MCF 10A (cell line): ENCODE measurements at regions not wholly inside any gene's neighbourhood (a gene's known extent, or its start where the extent isn't known, plus 50 kb on each side); places are given as distances from the start of the nearest gene placed in this dataset.
A peak's percentile ranks its signal among the peaks of the same experiment; 100 is the strongest.

ENCODE experiments used
- BruUV-seq: library from RNA; stranded (reverse); fragments of 400-500 nt; replicated peaks from 2 replicates; lab custom pipeline; 2021; lab: Mats Ljungman, UMichigan
- CTCF ChIA-PET: fragments of 300-600 bp; sonication (Branson Sonifier 250); formaldehyde crosslinking; extraction: SDS; loops from one replicate; lab custom pipeline; 2021; ENCODE audit warnings: antibody characterized with exemption, inconsistent platforms; lab: Yijun Ruan, JAX
- POLR2A ChIA-PET: fragments of 300-600, 350-650 bp; sonication (Branson Sonifier 250); formaldehyde crosslinking; extraction: SDS; loops from one replicate; lab custom pipeline; 2020; ENCODE audit warnings: antibody characterized with exemption, inconsistent platforms; lab: Yijun Ruan, JAX
- DNase-seq: peaks from one replicate; pipeline ENCODE4 v3.0.0-alpha.2; 2018; ENCODE audit not compliant: unreplicated experiment
- H3K27ac Mint-ChIP-seq: one replicate; pipeline ENCODE4 v1.8.0; 2022; ENCODE audit warnings: mild to moderate bottlenecking, low read depth, mixed read lengths; ENCODE audit not compliant: unreplicated experiment
- H3K27me3 Mint-ChIP-seq: one replicate; pipeline ENCODE4 v1.8.0; 2022; ENCODE audit warnings: mixed read lengths; ENCODE audit not compliant: insufficient read depth, unreplicated experiment
- H3K36me3 Mint-ChIP-seq: one replicate; pipeline ENCODE4 v1.8.0; 2022; ENCODE audit warnings: mild to moderate bottlenecking, moderate library complexity, mixed read lengths; ENCODE audit not compliant: insufficient read depth, unreplicated experiment
- H3K4me1 Mint-ChIP-seq: one replicate; pipeline ENCODE4 v1.8.0; 2022; ENCODE audit warnings: mixed read lengths; ENCODE audit not compliant: insufficient read depth, unreplicated experiment
- H3K4me3 Mint-ChIP-seq: one replicate; pipeline ENCODE4 v1.8.0; 2022; ENCODE audit warnings: mild to moderate bottlenecking, moderate library complexity, mixed read lengths; ENCODE audit not compliant: unreplicated experiment
- H3K9me3 Mint-ChIP-seq: one replicate; pipeline ENCODE4 v1.8.0; 2022; ENCODE audit warnings: mixed read lengths; ENCODE audit not compliant: unreplicated experiment
- CTCF ChIP-seq: fragments of 200-600 bp; IDR thresholded peaks from one replicate; pipeline ENCODE4 v1.8.0; 2022; ENCODE audit warnings: antibody characterized with exemption, mild to moderate bottlenecking; ENCODE audit not compliant: unreplicated experiment
- intact Hi-C: fragments of 100-400 bp; cut with micrococcal nuclease; formaldehyde crosslinking; loops from 2 replicates; pipeline ENCODE4 v1.14.1; 2022

- ChIA-PET POLR2A (no interaction called here), CTCF (interaction anchor here (0.5 to 18.1 kb wide), 35 partner anchors 10 to 920 kb away, joined by 3 to 345 read pairs (median 7); no protein-coding TSS in a partner anchor)
- BruUV-seq = no TSS peak
- intact Hi-C loops = loop anchor here (1.0 to 2.0 kb wide), 4 partner anchors 24 to 125 kb away; no protein-coding TSS in a partner anchor
- H3K4me3 Mint-ChIP-seq = no peak overlapping the region
- H3K27ac Mint-ChIP-seq = no peak overlapping the region
- peaks cover 9% of the 10 kb centered on the region for H3K27me3 Mint-ChIP-seq
- peak; percentile 4 for TF ChIP-seq CTCF
- peaks cover 6% of the 10 kb centered on the region for H3K36me3 Mint-ChIP-seq
- no peak for DNase-seq
- H3K4me1 Mint-ChIP-seq = peaks cover 8% of the 10 kb centered on the region
- no peaks in the 10 kb centered on the region for H3K9me3 Mint-ChIP-seq
These were observed 225.9 kb upstream of the PRSS58 start for GRCh38 chr7:142483659-142484317.

GRCh38 chr7:142482891-142483658, 225.2 kb upstream of the PRSS58 start:
- TF ChIP-seq CTCF = peak; percentile 76
- no TSS peak for BruUV-seq
- CTCF ChIA-PET = interaction anchor here (0.5 to 18.1 kb wide), 44 partner anchors 10 to 1943 kb away, joined by 3 to 345 read pairs (median 4); no protein-coding TSS in a partner anchor
- H3K9me3 Mint-ChIP-seq = no peaks in the 10 kb centered on the region
- H3K4me1 Mint-ChIP-seq = peaks cover 15% of the 10 kb centered on the region
- peaks cover 6% of the 10 kb centered on the region for H3K36me3 Mint-ChIP-seq
- no peak overlapping the region for H3K27ac Mint-ChIP-seq
- DNase-seq = peak; percentile 63
- POLR2A ChIA-PET = no interaction called here
- intact Hi-C loops = loop anchor here (1.0 to 2.0 kb wide), 4 partner anchors 24 to 125 kb away; no protein-coding TSS in a partner anchor
- peaks cover 9% of the 10 kb centered on the region for H3K27me3 Mint-ChIP-seq
- no peak overlapping the region for H3K4me3 Mint-ChIP-seq

GRCh38 chr7:142481548-142481947, 223.7 kb upstream of the PRSS58 start:
- Mint-ChIP-seq H3K9me3 (no peaks in the 10 kb centered on the region), H3K4me3 (no peak overlapping the region), H3K27me3 (peaks cover 9% of the 10 kb centered on the region), H3K4me1 (peaks cover 30% of the 10 kb centered on the region), H3K36me3 (peaks cover 6% of the 10 kb centered on the region), H3K27ac (no peak overlapping the region)
- TF ChIP-seq CTCF = no peak
- CTCF ChIA-PET = interaction anchor here (0.5 to 18.1 kb wide), 17 partner anchors 8 to 668 kb away, joined by 3 to 345 read pairs (median 20); no protein-coding TSS in a partner anchor
- no peak for DNase-seq
- POLR2A ChIA-PET = no interaction called here
- intact Hi-C loops = no loop called here
- no TSS peak for BruUV-seq
